OCI-LY3 (cell line): ENCODE measurements at regions not wholly inside any gene's neighbourhood (a gene's known extent, or its start where the extent isn't known, plus 50 kb on each side); places are given as distances from the start of the nearest gene placed in this dataset.
"Not testable (repeated sequence)": the region's sequence is repeated elsewhere in the genome, so short reads cannot be mapped to it uniquely, and the experiment has no call there.

ENCODE experiments used
- CTCF ChIP-seq: fragments of 200-600, 300-600 bp; sonication (generic); IDR thresholded peaks from 2 replicates; pipeline ENCODE4 v1.5.1; 2014; ENCODE audit warnings: antibody characterized with exemption, low read length, low read depth
- EZH2phosphoT487 ChIP-seq: fragments of 200-600 bp; shearing (Covaris generic); IDR thresholded peaks from 2 replicates; pipeline ENCODE4 v1.6.1; 2018; ENCODE audit warnings: antibody characterized with exemption, mixed run types, low read depth

GRCh38 chr2:87498169-87498853 is 249.6 kb upstream of the PLGLB2 start:
- not testable (repeated sequence) for TF ChIP-seq CTCF, EZH2phosphoT487
